ENCODE measurements at regions not wholly inside any gene's neighbourhood (a gene's known extent, or its start where the extent isn't known, plus 50 kb on each side); places are given as distances from the start of the nearest gene placed in this dataset.

GRCh38 chr3:193910886-193911738, 224.8 kb upstream of the HES1 start:
- TF ChIP-seq, protein P1, sequence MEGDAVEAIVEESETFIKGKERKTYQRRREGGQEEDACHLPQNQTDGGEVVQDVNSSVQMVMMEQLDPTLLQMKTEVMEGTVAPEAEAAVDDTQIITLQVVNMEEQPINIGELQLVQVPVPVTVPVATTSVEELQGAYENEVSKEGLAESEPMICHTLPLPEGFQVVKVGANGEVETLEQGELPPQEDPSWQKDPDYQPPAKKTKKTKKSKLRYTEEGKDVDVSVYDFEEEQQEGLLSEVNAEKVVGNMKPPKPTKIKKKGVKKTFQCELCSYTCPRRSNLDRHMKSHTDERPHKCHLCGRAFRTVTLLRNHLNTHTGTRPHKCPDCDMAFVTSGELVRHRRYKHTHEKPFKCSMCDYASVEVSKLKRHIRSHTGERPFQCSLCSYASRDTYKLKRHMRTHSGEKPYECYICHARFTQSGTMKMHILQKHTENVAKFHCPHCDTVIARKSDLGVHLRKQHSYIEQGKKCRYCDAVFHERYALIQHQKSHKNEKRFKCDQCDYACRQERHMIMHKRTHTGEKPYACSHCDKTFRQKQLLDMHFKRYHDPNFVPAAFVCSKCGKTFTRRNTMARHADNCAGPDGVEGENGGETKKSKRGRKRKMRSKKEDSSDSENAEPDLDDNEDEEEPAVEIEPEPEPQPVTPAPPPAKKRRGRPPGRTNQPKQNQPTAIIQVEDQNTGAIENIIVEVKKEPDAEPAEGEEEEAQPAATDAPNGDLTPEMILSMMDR (IDR thresholded peaks at IDR 0.05), result no peak
- no peak for TF ChIP-seq POLR2A (IDR thresholded peaks at IDR 0.05)
